ENCODE measurements at regions not wholly inside any gene's neighbourhood (a gene's known extent, or its start where the extent isn't known, plus 50 kb on each side); places are given as distances from the start of the nearest gene placed in this dataset.

DNA sequence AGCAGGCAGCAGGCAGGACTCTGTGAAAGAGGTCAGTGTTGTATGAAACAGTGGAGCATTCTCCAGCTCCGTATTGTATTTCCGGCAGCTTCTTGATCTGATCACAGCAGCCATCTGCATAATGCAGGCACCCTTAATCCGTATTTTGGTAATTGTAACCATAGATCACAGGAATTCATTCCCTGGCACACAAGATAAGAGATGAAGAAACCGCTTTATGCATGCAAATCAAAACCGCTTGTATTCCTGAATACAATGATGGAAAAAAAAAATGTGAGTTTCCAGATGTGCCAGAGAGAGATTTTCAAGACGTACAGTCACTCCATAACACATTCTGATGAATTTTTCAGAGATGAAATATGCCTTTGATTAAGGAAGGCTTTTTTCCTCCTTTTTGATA lies 221.3 kb downstream of the ACKR3 start:
- TF ChIP-seq CBFB (CRISPR knock-in tag; IDR thresholded peaks at IDR 0.05) (no peak), KDM5B (IDR thresholded peaks at IDR 0.05; ENCODE audit: insufficient replicate concordance, low read depth, low read length) (no peak), RBM17 (IDR thresholded peaks at IDR 0.05; ENCODE audit: borderline replicate concordance, low read depth, low read length) (no peak), GATA2 (CRISPR knock-in tag; IDR thresholded peaks at IDR 0.05) (no peak), ASH1L (IDR thresholded peaks at IDR 0.05; ENCODE audit: borderline replicate concordance, low read depth, partially characterized antibody) (no peak), POLR2A (conservative IDR thresholded peaks at IDR 0.05) (no peak), SMAD3 (CRISPR knock-in tag; conservative IDR thresholded peaks at IDR 0.05) (no peak), ZNF146 (CRISPR knock-in tag; IDR thresholded peaks at IDR 0.05; ENCODE audit: unreplicated experiment) (no peak)
- TF ChIP-seq, protein P1, sequence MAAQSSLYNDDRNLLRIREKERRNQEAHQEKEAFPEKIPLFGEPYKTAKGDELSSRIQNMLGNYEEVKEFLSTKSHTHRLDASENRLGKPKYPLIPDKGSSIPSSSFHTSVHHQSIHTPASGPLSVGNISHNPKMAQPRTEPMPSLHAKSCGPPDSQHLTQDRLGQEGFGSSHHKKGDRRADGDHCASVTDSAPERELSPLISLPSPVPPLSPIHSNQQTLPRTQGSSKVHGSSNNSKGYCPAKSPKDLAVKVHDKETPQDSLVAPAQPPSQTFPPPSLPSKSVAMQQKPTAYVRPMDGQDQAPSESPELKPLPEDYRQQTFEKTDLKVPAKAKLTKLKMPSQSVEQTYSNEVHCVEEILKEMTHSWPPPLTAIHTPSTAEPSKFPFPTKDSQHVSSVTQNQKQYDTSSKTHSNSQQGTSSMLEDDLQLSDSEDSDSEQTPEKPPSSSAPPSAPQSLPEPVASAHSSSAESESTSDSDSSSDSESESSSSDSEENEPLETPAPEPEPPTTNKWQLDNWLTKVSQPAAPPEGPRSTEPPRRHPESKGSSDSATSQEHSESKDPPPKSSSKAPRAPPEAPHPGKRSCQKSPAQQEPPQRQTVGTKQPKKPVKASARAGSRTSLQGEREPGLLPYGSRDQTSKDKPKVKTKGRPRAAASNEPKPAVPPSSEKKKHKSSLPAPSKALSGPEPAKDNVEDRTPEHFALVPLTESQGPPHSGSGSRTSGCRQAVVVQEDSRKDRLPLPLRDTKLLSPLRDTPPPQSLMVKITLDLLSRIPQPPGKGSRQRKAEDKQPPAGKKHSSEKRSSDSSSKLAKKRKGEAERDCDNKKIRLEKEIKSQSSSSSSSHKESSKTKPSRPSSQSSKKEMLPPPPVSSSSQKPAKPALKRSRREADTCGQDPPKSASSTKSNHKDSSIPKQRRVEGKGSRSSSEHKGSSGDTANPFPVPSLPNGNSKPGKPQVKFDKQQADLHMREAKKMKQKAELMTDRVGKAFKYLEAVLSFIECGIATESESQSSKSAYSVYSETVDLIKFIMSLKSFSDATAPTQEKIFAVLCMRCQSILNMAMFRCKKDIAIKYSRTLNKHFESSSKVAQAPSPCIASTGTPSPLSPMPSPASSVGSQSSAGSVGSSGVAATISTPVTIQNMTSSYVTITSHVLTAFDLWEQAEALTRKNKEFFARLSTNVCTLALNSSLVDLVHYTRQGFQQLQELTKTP (IDR thresholded peaks at IDR 0.05; ENCODE audit: low read depth in 1 of 2, partially characterized antibody in 2 of 2): no peak
- TF ChIP-seq, protein P2, sequence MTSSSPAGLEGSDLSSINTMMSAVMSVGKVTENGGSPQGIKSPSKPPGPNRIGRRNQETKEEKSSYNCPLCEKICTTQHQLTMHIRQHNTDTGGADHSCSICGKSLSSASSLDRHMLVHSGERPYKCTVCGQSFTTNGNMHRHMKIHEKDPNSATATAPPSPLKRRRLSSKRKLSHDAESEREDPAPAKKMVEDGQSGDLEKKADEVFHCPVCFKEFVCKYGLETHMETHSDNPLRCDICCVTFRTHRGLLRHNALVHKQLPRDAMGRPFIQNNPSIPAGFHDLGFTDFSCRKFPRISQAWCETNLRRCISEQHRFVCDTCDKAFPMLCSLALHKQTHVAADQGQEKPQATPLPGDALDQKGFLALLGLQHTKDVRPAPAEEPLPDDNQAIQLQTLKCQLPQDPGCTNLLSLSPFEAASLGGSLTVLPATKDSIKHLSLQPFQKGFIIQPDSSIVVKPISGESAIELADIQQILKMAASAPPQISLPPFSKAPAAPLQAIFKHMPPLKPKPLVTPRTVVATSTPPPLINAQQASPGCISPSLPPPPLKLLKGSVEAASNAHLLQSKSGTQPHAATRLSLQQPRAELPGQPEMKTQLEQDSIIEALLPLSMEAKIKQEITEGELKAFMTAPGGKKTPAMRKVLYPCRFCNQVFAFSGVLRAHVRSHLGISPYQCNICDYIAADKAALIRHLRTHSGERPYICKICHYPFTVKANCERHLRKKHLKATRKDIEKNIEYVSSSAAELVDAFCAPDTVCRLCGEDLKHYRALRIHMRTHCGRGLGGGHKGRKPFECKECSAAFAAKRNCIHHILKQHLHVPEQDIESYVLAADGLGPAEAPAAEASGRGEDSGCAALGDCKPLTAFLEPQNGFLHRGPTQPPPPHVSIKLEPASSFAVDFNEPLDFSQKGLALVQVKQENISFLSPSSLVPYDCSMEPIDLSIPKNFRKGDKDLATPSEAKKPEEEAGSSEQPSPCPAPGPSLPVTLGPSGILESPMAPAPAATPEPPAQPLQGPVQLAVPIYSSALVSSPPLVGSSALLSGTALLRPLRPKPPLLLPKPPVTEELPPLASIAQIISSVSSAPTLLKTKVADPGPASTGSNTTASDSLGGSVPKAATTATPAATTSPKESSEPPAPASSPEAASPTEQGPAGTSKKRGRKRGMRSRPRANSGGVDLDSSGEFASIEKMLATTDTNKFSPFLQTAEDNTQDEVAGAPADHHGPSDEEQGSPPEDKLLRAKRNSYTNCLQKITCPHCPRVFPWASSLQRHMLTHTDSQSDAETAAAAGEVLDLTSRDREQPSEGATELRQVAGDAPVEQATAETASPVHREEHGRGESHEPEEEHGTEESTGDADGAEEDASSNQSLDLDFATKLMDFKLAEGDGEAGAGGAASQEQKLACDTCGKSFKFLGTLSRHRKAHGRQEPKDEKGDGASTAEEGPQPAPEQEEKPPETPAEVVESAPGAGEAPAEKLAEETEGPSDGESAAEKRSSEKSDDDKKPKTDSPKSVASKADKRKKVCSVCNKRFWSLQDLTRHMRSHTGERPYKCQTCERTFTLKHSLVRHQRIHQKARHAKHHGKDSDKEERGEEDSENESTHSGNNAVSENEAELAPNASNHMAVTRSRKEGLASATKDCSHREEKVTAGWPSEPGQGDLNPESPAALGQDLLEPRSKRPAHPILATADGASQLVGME (CRISPR knock-in tag; IDR thresholded peaks at IDR 0.05): no peak

Measured in K562 (cell line).